ENCODE measurements at regions not wholly inside any gene's neighbourhood (a gene's known extent, or its start where the extent isn't known, plus 50 kb on each side); places are given as distances from the start of the nearest gene placed in this dataset.

GRCh38 chr5:54601411-54602230 lies 84.1 kb downstream of the SNX18 start:
- TF ChIP-seq, protein P1, sequence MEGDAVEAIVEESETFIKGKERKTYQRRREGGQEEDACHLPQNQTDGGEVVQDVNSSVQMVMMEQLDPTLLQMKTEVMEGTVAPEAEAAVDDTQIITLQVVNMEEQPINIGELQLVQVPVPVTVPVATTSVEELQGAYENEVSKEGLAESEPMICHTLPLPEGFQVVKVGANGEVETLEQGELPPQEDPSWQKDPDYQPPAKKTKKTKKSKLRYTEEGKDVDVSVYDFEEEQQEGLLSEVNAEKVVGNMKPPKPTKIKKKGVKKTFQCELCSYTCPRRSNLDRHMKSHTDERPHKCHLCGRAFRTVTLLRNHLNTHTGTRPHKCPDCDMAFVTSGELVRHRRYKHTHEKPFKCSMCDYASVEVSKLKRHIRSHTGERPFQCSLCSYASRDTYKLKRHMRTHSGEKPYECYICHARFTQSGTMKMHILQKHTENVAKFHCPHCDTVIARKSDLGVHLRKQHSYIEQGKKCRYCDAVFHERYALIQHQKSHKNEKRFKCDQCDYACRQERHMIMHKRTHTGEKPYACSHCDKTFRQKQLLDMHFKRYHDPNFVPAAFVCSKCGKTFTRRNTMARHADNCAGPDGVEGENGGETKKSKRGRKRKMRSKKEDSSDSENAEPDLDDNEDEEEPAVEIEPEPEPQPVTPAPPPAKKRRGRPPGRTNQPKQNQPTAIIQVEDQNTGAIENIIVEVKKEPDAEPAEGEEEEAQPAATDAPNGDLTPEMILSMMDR (IDR thresholded peaks at IDR 0.05) = no peak
- TF ChIP-seq EP300 (IDR thresholded peaks at IDR 0.05) = no peak
- TF ChIP-seq POLR2AphosphoS5 (IDR thresholded peaks at IDR 0.05) = no peak

Data from esophagus muscularis mucosa (tissue), 4 donors.